NT2/D1 (cell line): ENCODE measurements at regions not wholly inside any gene's neighbourhood (a gene's known extent, or its start where the extent isn't known, plus 50 kb on each side); places are given as distances from the start of the nearest gene placed in this dataset.

Source experiments
- DNase-seq: peaks from one replicate; pipeline ENCODE4 v3.0.0-alpha.2; 2011; ENCODE audit warnings: low read depth, low spot score
- H3K27me3 ChIP-seq: 2 replicates; pipeline ENCODE4 v1.6.0; 2011; ENCODE audit warnings: mild to moderate bottlenecking; ENCODE audit not compliant: insufficient read length, insufficient read depth
- H3K36me3 ChIP-seq: 2 replicates; pipeline ENCODE4 v1.6.1; 2011; ENCODE audit warnings: mild to moderate bottlenecking, low read length, mixed read lengths; ENCODE audit not compliant: insufficient read depth, insufficient read length
- H3K4me1 ChIP-seq: 2 replicates; pipeline ENCODE4 v1.5.1; 2011; ENCODE audit not compliant: insufficient read depth, insufficient read length
- H3K4me3 ChIP-seq: 2 replicates; pipeline ENCODE4 v1.5.1; 2011; ENCODE audit warnings: low read depth; ENCODE audit not compliant: insufficient read length
- H3K9ac ChIP-seq: 2 replicates; pipeline ENCODE4 v1.6.0; 2011; ENCODE audit warnings: low read depth; ENCODE audit not compliant: insufficient read length
- H3K9me3 ChIP-seq: 2 replicates; pipeline ENCODE4 v1.5.1; 2011; ENCODE audit warnings: mild to moderate bottlenecking, low read length; ENCODE audit not compliant: insufficient read depth
- SUZ12 ChIP-seq: IDR thresholded peaks from 2 replicates; pipeline ENCODE4 v1.6.1; 2011; ENCODE audit not compliant: insufficient read length, insufficient read depth; ENCODE audit errors: extremely low read depth
- YY1 ChIP-seq: IDR thresholded peaks from 2 replicates; pipeline ENCODE4 v1.6.1; 2011; ENCODE audit not compliant: insufficient read length, insufficient read depth
- ZNF274 ChIP-seq: IDR thresholded peaks from 2 replicates; pipeline ENCODE4 v1.6.1; 2011; ENCODE audit warnings: mild to moderate bottlenecking, low read depth, low read length

DNA sequence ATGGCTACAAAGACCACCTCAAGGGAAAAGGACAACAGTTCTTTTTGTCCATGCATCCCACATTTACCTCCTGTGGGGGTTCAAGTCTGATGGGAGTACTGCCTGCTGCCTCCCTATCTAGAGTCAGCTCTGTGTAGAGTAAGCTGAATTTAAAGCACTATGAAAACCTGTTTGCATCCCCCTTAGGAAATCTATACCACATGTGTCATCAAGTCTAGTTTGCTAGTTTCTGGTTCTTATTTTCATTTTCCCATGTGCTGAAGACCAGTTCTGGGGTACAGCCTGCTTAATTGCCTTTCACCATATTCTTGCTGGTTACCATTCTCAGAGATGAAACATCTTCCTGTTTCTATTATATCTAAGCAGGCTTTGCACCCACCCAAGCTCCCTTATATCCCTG, 470.3 kb downstream of the MBD2 start:
- TF ChIP-seq YY1 (no peak), SUZ12 (no peak), ZNF274 (no peak)
- H3K9ac ChIP-seq = no peak overlapping the region
- no peaks in the 10 kb centered on the region for H3K36me3 ChIP-seq
- no peak overlapping the region for H3K4me3 ChIP-seq
- no peaks in the 10 kb centered on the region for H3K27me3 ChIP-seq
- H3K4me1 ChIP-seq = no peaks in the 10 kb centered on the region
- H3K9me3 ChIP-seq = no peaks in the 10 kb centered on the region
- DNase-seq = no peak

DNA sequence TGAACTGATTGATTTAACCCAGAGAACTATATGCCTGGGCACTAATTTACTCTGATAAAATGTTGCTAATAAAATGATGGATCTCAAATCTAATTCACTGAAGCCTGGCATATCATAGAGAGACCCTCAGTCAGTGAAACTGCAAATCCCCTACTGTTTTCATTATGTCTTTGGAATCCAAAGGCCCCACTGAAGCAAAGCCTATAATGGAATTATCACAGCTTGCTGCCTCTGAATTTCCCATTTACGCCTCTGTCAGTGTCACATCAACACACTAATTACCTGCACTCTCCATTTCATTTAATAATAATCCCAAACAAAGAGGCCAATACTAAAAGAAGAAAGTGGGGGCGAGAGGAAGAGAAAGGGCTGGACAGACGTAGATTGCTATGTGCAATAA, 470.9 kb downstream of the MBD2 start:
- Histone ChIP-seq H3K4me1 (no peaks in the 10 kb centered on the region), H3K36me3 (no peaks in the 10 kb centered on the region), H3K4me3 (no peak overlapping the region), H3K9ac (no peak overlapping the region), H3K9me3 (no peaks in the 10 kb centered on the region), H3K27me3 (no peaks in the 10 kb centered on the region)
- TF ChIP-seq SUZ12 (no peak), ZNF274 (no peak), YY1 (no peak)
- no peak for DNase-seq

DNA sequence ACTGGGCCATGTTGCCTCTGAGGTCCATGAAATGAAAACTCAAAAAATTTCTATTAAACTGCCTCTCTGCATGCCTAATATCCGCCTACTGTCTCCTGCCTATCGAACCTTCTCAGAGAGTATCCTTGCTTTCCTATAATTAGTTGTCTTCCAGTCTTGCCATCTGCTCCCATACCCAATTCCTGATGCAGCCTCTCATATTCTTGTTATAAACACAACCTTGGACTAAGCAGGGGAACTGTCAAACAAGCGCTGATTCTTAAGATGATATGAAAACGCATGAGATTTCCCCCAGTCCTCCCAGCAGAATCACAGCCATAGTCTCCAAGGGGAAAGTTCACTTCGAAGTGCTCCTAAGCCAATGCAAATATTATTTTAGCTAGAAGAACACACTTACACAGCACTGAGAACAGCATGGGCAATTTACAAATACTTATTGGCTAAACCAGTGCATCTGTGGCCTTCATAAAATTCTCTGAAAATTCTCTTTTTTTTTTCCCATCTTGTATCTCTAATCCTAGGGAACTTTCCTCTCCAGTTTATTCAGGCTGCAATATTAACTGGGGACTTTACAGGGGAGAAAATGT, 471.6 kb downstream of the MBD2 start:
- Histone ChIP-seq H3K9me3 (no peaks in the 10 kb centered on the region), H3K27me3 (no peaks in the 10 kb centered on the region), H3K9ac (no peak overlapping the region), H3K4me1 (no peaks in the 10 kb centered on the region), H3K4me3 (no peak overlapping the region), H3K36me3 (no peaks in the 10 kb centered on the region)
- TF ChIP-seq YY1 (no peak), ZNF274 (no peak), SUZ12 (no peak)
- no peak for DNase-seq

DNA sequence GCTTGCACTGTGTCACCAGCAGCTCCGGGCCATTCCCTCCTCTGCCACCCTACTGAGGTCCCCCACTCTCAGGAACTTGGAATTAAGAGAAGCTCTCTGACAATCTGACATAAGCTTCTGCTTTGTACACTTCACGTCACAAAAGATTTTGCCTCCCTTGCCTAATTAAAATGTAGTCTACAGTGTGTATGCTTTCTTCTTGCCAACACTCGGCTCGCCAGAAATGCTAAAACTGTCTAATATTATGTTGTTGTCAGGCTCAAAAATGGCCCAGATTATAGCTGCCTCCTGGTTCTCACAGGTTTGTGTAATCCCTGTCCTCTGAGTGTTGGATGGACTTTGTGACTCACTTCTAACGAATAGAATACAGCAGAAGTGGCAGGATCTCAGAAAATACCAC, 474.7 kb downstream of the MBD2 start:
- no peak overlapping the region for H3K9ac ChIP-seq
- no peaks in the 10 kb centered on the region for H3K27me3 ChIP-seq
- no peak for TF ChIP-seq SUZ12
- TF ChIP-seq YY1 = no peak
- TF ChIP-seq ZNF274 = no peak
- H3K4me1 ChIP-seq = no peaks in the 10 kb centered on the region
- H3K36me3 ChIP-seq = no peaks in the 10 kb centered on the region
- no peak overlapping the region for H3K4me3 ChIP-seq
- DNase-seq = no peak
- no peaks in the 10 kb centered on the region for H3K9me3 ChIP-seq

DNA sequence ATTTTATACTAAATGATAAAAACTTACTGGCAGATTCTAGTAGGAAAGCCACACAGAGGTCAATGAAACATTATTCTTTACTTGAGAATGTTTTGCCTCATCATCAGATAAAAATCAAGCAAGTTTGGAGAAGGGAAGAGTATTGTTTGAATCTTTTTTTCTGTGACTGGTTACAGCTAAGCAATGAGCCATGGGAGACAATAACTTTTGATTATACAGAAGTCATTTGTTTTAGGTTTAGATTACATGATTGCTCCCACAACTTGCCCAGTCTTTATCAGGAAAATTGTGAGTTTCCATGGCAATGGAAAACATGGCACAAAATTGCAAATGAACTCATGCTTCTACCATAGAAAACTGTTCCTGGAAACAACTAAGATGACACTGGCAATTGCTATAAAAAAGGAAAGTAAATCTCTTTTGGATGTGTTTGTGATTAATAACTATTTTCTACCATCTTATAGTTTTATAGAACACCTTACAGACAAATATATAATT, 476.8 kb downstream of the MBD2 start:
- TF ChIP-seq SUZ12 (no peak), YY1 (no peak), ZNF274 (no peak)
- Histone ChIP-seq H3K4me3 (no peak overlapping the region), H3K27me3 (no peaks in the 10 kb centered on the region), H3K9me3 (no peaks in the 10 kb centered on the region), H3K9ac (no peak overlapping the region), H3K36me3 (no peaks in the 10 kb centered on the region), H3K4me1 (no peaks in the 10 kb centered on the region)
- no peak for DNase-seq

DNA sequence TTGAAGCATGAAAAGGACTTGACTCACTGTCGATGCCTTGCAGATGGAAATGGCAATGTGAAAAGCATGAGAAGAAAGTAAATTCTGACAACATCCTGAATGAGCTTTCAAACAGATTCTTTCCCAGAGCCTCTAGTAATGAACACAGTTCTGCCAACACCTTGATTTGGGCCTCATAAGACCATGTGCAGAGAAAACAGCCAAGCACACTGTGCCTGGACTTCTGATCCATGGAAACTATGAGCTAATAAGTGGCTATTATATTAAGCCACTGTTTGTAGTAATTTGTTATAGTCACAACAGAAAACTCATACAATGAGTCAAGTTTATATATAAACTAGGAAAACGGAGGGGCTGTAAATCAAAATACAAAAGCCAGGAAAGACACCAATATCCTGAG, 477.3 kb downstream of the MBD2 start:
- Histone ChIP-seq H3K4me3 (no peak overlapping the region), H3K36me3 (no peaks in the 10 kb centered on the region), H3K4me1 (no peaks in the 10 kb centered on the region), H3K9ac (no peak overlapping the region), H3K27me3 (no peaks in the 10 kb centered on the region), H3K9me3 (no peaks in the 10 kb centered on the region)
- no peak for DNase-seq
- TF ChIP-seq YY1 = no peak
- TF ChIP-seq SUZ12 = no peak
- TF ChIP-seq ZNF274 = no peak

DNA sequence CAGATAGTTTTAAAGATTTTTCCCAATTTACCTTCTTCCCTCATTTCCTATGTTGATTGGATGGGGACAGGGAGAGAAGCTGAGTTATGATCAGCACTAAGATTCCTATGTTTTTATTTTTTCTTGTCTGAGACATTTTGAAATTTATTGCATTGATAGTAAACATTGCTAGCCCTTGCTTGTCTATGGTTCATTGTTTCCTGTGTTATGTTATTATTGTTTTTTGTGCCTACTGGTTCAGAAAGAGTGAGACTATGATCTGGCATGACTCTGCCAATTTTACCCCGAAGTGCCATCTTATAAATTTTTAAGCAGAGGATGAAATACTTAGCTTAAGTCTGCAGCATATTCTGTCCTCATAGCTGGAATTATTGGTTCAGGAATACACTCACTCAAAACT, 478.5 kb downstream of the MBD2 start:
- no peak overlapping the region for H3K9ac ChIP-seq
- TF ChIP-seq ZNF274 (no peak), SUZ12 (no peak), YY1 (no peak)
- H3K4me1 ChIP-seq = no peaks in the 10 kb centered on the region
- H3K36me3 ChIP-seq = no peaks in the 10 kb centered on the region
- H3K27me3 ChIP-seq = no peaks in the 10 kb centered on the region
- H3K4me3 ChIP-seq = no peak overlapping the region
- no peak for DNase-seq
- no peaks in the 10 kb centered on the region for H3K9me3 ChIP-seq
